ENCODE measurements at regions not wholly inside any gene's neighbourhood (a gene's known extent, or its start where the extent isn't known, plus 50 kb on each side); places are given as distances from the start of the nearest gene placed in this dataset.

GRCh38 chr21:27366646-27367235, 399.9 kb upstream of the ADAMTS5 start:
- ChIA-PET CTCF (no interaction called here), POLR2A (no interaction called here)
- no peak for TF ChIP-seq CTCF (IDR thresholded peaks at IDR 0.05; ENCODE audit: control extremely low read depth, extremely low read depth, low read depth, missing control alignments)
- DNase-seq (ENCODE audit: extremely low spot score): no peak

- no peak for DNase-seq (ENCODE audit: extremely low spot score)
- no peak for TF ChIP-seq CTCF (IDR thresholded peaks at IDR 0.05; ENCODE audit: control extremely low read depth, extremely low read depth, low read depth, missing control alignments)
- ChIA-PET POLR2A (no interaction called here), CTCF (no interaction called here)
Measured at GRCh38 chr21:27366036-27366435, 399.1 kb upstream of the ADAMTS5 start.

GRCh38 chr21:27365394-27365793, 398.5 kb upstream of the ADAMTS5 start:
- DNase-seq (ENCODE audit: extremely low spot score): no peak
- ChIA-PET CTCF (no interaction called here), POLR2A (no interaction called here)
- TF ChIP-seq CTCF (IDR thresholded peaks at IDR 0.05; ENCODE audit: control extremely low read depth, extremely low read depth, low read depth, missing control alignments): no peak

DNA sequence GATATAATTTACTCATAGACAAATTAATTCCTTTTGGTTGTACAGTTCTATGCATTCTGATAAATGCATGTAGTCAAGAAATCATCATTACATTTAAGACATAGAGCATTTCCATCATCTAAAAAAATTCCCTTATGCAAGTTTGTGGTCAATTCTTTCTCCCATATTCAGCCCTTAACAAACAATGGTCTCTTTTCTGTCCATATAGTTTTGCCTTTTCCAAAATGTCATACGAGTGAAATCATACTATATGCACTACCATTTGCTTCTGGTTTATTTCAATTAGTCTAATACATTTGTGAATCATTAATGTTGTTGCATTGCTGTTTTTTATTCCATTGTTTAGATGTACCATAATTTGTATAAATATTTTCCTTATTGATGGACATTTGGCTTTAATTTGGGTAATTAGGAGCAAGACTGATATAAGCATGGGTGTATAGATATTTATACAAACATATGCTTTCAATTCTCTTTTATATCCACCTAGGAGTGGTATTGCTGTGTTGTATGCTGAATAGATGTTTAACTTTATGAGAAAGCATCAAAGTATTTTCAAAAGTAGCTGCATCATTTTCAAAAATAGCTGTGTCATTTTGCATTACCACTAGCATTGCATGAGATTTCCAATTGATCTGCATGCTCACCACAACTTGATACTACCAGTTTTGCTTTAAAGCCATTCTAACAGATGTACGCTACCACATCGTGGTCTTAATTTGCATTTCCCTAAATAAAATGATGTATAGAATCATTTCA, 397.0 kb upstream of the ADAMTS5 start:
- CTCF ChIA-PET: no interaction called here
- no peak for DNase-seq (ENCODE audit: extremely low spot score)
- no peak for TF ChIP-seq CTCF (IDR thresholded peaks at IDR 0.05; ENCODE audit: control extremely low read depth, extremely low read depth, low read depth, missing control alignments)
- POLR2A ChIA-PET: no interaction called here

- no peak for TF ChIP-seq CTCF (IDR thresholded peaks at IDR 0.05; ENCODE audit: control extremely low read depth, extremely low read depth, low read depth, missing control alignments)
- CTCF ChIA-PET: interaction anchor here (2.0 kb wide), 1 partner anchor 15 kb away, joined by 5 read pairs; no protein-coding TSS in a partner anchor
- no peak for DNase-seq (ENCODE audit: extremely low spot score)
- POLR2A ChIA-PET: no interaction called here
Measured at GRCh38 chr21:27362249-27362648, 395.4 kb upstream of the ADAMTS5 start.

- DNase-seq (ENCODE audit: extremely low spot score): no peak
- TF ChIP-seq CTCF (IDR thresholded peaks at IDR 0.05; ENCODE audit: control extremely low read depth, extremely low read depth, low read depth, missing control alignments): no peak
- CTCF ChIA-PET: no interaction called here
- POLR2A ChIA-PET: no interaction called here
Measured at GRCh38 chr21:27359141-27359540, 392.3 kb upstream of the ADAMTS5 start.
